WERI-Rb-1 (cell line): ENCODE measurements at regions not wholly inside any gene's neighbourhood (a gene's known extent, or its start where the extent isn't known, plus 50 kb on each side); places are given as distances from the start of the nearest gene placed in this dataset.
"Not testable (repeated sequence)": the region's sequence is repeated elsewhere in the genome, so short reads cannot be mapped to it uniquely, and the experiment has no call there.

Experiments
- DNase-seq: peaks from one replicate; pipeline ENCODE4 v3.0.0-alpha.2; 2020
- H3K27ac ChIP-seq: fragments of 250-450 bp; sonication (Bioruptor Pico); 2 replicates; pipeline ENCODE4 v1.5.1; 2020; ENCODE audit warnings: mild to moderate bottlenecking, moderate library complexity
- H3K27me3 ChIP-seq: fragments of 250-450 bp; sonication (Bioruptor Pico); 2 replicates; pipeline ENCODE4 v1.5.1; 2021; ENCODE audit warnings: mild to moderate bottlenecking, low read depth, moderate library complexity; ENCODE audit not compliant: insufficient read depth, severe bottlenecking
- H3K36me3 ChIP-seq: fragments of 250-450 bp; sonication (Bioruptor Pico); 2 replicates; pipeline ENCODE4 v1.5.1; 2020; ENCODE audit warnings: mild to moderate bottlenecking, moderate library complexity
- H3K4me3 ChIP-seq: 2 replicates; pipeline ENCODE4 v1.5.1; 2011; ENCODE audit warnings: low read depth, mild to moderate bottlenecking, control low read depth, low read length
- H3K9me3 ChIP-seq: fragments of 250-450 bp; sonication (Bioruptor Pico); 2 replicates; pipeline ENCODE4 v1.5.1; 2021; ENCODE audit warnings: mild to moderate bottlenecking, moderate library complexity; ENCODE audit not compliant: severe bottlenecking
- CTCF ChIP-seq: IDR thresholded peaks from 2 replicates; pipeline ENCODE4 v1.5.1; 2011; ENCODE audit warnings: low read depth, mild to moderate bottlenecking, control low read depth, inconsistent platforms, low read length

- Histone ChIP-seq H3K9me3 (no peaks in the 10 kb centered on the region), H3K27me3 (no peaks in the 10 kb centered on the region), H3K36me3 (no peaks in the 10 kb centered on the region), H3K27ac (no peak overlapping the region), H3K4me3 (no peak overlapping the region)
- no peak for TF ChIP-seq CTCF
- no peak for DNase-seq
Observed at GRCh38 chr19:28140201-28140600, 1072.8 kb downstream of the UQCRFS1 start.

- no peak for DNase-seq
- no peak for TF ChIP-seq CTCF
- Histone ChIP-seq H3K9me3 (no peaks in the 10 kb centered on the region), H3K36me3 (no peaks in the 10 kb centered on the region), H3K27me3 (no peaks in the 10 kb centered on the region), H3K4me3 (no peak overlapping the region), H3K27ac (no peak overlapping the region; the same call in 1 of the 2 replicates)
Observed at GRCh38 chr19:28137772-28138171, 1075.2 kb downstream of the UQCRFS1 start.

GRCh38 chr19:28136796-28137195 lies 1076.2 kb downstream of the UQCRFS1 start:
- DNase-seq, result no peak
- Histone ChIP-seq H3K4me3 (no peak overlapping the region), H3K27ac (no peak overlapping the region), H3K27me3 (no peaks in the 10 kb centered on the region), H3K9me3 (no peaks in the 10 kb centered on the region), H3K36me3 (no peaks in the 10 kb centered on the region)
- no peak for TF ChIP-seq CTCF

- Histone ChIP-seq H3K9me3 (no peaks in the 10 kb centered on the region), H3K27ac (no peak overlapping the region), H3K27me3 (no peaks in the 10 kb centered on the region), H3K4me3 (no peak overlapping the region), H3K36me3 (no peaks in the 10 kb centered on the region)
- no peak for TF ChIP-seq CTCF
- no peak for DNase-seq
Observed at GRCh38 chr19:28135825-28136224, 1077.1 kb downstream of the UQCRFS1 start.

GRCh38 chr19:28134311-28134710 lies 1078.6 kb downstream of the UQCRFS1 start:
- no peak overlapping the region for H3K4me3 ChIP-seq
- H3K36me3 ChIP-seq, result no peaks in the 10 kb centered on the region
- H3K9me3 ChIP-seq, result no peaks in the 10 kb centered on the region
- no peak overlapping the region for H3K27ac ChIP-seq
- DNase-seq, result no peak
- no peak for TF ChIP-seq CTCF
- H3K27me3 ChIP-seq, result no peaks in the 10 kb centered on the region

- H3K27ac ChIP-seq, result peak overlapping the region; percentile 55
- not testable (repeated sequence) for H3K4me3 ChIP-seq, H3K36me3 ChIP-seq, H3K27me3 ChIP-seq, H3K9me3 ChIP-seq
- peak; percentile 71 for DNase-seq
Observed at GRCh38 chr19:28130881-28131280, 1082.1 kb downstream of the UQCRFS1 start.
